Dendritic cell treated with granulocyte-macrophage colony-stimulating factor and Interleukin-4, amounts not matched to agents 40 ng/mL and 50 ng/mL, for 4 days (primary cell): ENCODE measurements at regions not wholly inside any gene's neighbourhood (a gene's known extent, or its start where the extent isn't known, plus 50 kb on each side); places are given as distances from the start of the nearest gene placed in this dataset.

Experiments used
- H3K27ac Mint-ChIP-seq: one replicate; pipeline ENCODE4 v1.8.0; 2022; ENCODE audit warnings: mild to moderate bottlenecking, mixed read lengths
- H3K27me3 Mint-ChIP-seq: one replicate; pipeline ENCODE4 v1.8.0; 2022; ENCODE audit warnings: mild to moderate bottlenecking, mixed read lengths
- H3K36me3 Mint-ChIP-seq: one replicate; pipeline ENCODE4 v1.8.0; 2022; ENCODE audit warnings: low read depth, mixed read lengths
- H3K4me1 Mint-ChIP-seq: one replicate; pipeline ENCODE4 v1.8.0; 2022; ENCODE audit warnings: low read depth, mixed read lengths
- H3K4me3 Mint-ChIP-seq: one replicate; pipeline ENCODE4 v1.8.0; 2022; ENCODE audit warnings: mild to moderate bottlenecking, moderate library complexity, mixed read lengths
- H3K9me3 Mint-ChIP-seq: one replicate; pipeline ENCODE4 v1.8.0; 2022; ENCODE audit warnings: mixed read lengths
- intact Hi-C: fragments of 100-400 bp; cut with micrococcal nuclease; formaldehyde crosslinking; loops from one replicate; pipeline ENCODE4 v1.15.0; 2022

DNA sequence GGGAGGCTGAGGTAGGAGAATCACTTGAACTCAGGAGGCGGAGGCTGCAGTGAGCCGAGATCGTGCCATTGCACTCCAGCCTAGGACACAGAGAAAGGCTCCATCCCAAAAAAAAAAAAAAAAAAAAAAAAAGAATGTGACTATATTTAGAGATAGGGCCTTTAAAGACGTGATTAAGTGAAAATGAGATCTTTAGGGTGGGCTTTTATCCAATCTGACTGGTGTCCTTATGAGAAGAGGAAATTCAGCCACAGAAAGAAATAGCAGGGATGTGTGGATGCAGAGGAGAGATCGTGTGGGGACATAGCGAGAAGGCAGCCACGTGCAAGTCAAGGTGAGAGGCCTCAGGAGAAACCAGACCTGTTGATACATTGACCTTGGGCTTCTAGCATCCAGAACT is 69.9 kb upstream of the ACSL3 start:
- H3K4me1 Mint-ChIP-seq = peaks cover 51% of the 10 kb centered on the region
- no peak overlapping the region for H3K27ac Mint-ChIP-seq
- H3K9me3 Mint-ChIP-seq = no peaks in the 10 kb centered on the region
- H3K27me3 Mint-ChIP-seq = no peaks in the 10 kb centered on the region
- H3K36me3 Mint-ChIP-seq = no peaks in the 10 kb centered on the region
- no peak overlapping the region for H3K4me3 Mint-ChIP-seq
- intact Hi-C loops = loop anchor here (10.0 kb wide), 1 partner anchor 56 kb away; no protein-coding TSS in a partner anchor

DNA sequence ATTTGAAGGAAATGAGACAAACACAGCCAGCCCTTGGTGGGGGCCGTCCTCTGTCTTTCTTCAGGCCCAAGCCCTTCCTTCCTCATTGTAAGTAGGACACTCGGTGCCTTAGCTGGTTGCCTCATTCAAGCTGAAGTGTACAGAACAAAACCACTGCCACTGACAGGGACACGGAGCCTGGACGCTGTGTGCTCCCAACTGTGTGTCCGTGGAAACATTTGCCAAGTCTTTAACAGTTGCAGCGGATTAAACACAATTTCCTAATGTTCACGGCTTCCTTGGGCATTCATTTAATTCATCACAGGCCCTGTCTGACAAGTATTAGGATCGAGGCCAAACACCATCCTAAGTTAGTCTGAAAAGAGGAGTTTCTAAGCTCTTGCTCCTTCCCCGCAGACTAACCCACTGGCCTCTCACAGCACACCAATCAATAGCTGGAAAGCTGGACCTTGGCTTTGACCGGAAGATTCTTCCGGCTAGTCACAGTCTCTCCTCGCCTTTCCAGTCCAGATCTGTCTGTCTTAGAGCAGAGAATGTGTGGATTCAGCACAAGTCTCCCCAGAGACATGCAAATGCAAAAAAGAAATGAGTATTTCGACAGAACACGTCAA is 68.7 kb upstream of the ACSL3 start:
- no peaks in the 10 kb centered on the region for H3K36me3 Mint-ChIP-seq
- H3K4me1 Mint-ChIP-seq = peaks cover 62% of the 10 kb centered on the region
- no peaks in the 10 kb centered on the region for H3K27me3 Mint-ChIP-seq
- no peak overlapping the region for H3K4me3 Mint-ChIP-seq
- no peaks in the 10 kb centered on the region for H3K9me3 Mint-ChIP-seq
- peak overlapping the region; percentile 59 for H3K27ac Mint-ChIP-seq
- intact Hi-C loops = loop anchor here (10.0 kb wide), 1 partner anchor 57 kb away; no protein-coding TSS in a partner anchor

DNA sequence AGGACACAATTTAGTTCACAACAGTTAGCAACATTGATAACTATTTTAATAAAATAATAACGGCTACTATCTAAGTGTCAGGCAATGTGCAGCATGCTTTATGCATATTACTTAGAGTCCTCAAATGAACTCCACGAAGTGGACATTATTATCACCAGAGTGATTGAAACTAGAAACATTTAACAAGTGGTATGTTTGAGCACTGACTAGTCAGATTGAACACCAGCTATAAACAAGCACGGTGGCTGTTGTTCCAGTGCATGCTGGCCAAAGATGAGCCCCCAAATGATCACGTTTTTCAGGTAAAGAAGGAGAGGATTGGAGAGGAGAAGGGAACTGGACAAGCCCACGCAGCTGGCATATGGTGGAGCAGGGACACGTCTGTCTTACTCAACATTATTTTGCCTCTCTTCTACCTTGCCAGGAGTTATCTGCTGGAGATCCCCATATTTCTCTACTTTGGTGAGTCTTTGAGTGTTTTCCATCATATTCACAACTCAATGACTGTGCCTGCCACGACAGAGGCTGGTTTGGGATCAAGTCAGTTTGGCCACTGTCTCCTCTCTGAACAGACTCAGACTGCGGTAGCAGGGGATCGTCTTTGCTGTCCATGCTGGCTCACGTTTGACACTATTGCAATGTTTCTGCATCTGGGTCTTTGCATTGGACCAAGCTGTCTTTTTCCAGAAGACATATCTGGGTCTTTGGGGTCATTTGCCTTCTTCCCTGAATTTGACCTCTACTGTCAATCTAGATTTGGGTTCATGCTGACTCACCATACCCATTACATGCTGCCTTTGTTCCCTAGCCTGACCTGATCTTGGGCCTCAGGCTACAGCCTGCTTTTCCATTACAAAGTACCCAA is 66.0 kb upstream of the ACSL3 start:
- no peaks in the 10 kb centered on the region for H3K36me3 Mint-ChIP-seq
- intact Hi-C loops = loop anchor here (5.0 to 10.0 kb wide), 3 partner anchors 60 to 107 kb away; partner anchors contain the start of gene ACSL3
- peak overlapping the region; percentile 36 for H3K27ac Mint-ChIP-seq
- H3K27me3 Mint-ChIP-seq = no peaks in the 10 kb centered on the region
- H3K9me3 Mint-ChIP-seq = no peaks in the 10 kb centered on the region
- H3K4me3 Mint-ChIP-seq = no peak overlapping the region
- peaks cover 69% of the 10 kb centered on the region for H3K4me1 Mint-ChIP-seq

DNA sequence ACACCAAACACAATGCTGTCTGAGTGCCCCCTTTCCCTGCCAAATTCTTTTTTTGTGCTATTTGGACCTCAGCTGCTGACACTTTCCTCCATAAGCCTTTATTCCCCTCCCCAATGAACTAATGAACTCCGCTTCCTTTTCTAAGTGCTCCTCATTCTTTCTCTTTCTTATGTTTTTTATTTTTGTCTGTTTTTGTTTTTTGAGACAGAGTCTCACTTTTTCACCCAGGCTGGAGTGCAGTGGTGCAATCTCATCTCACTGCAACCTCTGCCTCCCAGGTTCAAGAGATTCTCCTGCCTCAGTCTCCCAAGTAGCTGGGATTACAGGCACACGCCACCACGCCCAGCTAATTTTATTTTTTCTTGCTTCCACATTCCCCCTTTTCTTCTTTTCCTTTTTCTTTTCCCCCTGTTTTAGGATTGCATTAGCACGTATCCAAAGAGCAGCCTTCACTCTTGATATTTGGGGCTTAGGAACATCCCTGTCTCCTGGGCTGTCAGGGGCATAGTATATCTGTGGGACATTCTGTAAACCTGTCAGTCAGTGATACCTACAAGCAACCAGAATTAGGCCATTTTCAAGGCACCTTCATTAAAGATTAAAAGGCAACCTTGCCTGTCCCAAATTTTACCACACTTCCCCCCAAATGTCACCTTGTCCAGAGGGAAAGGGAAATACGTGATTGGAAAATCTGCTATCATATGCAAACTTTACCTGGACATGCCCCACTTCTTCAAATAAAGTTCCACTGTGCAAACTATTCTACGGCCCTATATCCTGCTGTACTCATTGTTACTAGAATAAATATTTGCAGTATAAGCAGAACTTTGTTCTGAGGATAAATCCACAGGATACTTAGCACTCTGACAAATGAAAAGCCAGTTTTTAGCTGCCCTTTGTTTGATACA is 65.1 kb upstream of the ACSL3 start:
- Mint-ChIP-seq H3K36me3 (no peaks in the 10 kb centered on the region), H3K4me1 (peaks cover 62% of the 10 kb centered on the region), H3K27ac (peak overlapping the region; percentile 80), H3K4me3 (no peak overlapping the region), H3K27me3 (no peaks in the 10 kb centered on the region), H3K9me3 (no peaks in the 10 kb centered on the region)
- intact Hi-C loops = loop anchor here (5.0 to 10.0 kb wide), 3 partner anchors 61 to 107 kb away; partner anchors contain the start of gene ACSL3

DNA sequence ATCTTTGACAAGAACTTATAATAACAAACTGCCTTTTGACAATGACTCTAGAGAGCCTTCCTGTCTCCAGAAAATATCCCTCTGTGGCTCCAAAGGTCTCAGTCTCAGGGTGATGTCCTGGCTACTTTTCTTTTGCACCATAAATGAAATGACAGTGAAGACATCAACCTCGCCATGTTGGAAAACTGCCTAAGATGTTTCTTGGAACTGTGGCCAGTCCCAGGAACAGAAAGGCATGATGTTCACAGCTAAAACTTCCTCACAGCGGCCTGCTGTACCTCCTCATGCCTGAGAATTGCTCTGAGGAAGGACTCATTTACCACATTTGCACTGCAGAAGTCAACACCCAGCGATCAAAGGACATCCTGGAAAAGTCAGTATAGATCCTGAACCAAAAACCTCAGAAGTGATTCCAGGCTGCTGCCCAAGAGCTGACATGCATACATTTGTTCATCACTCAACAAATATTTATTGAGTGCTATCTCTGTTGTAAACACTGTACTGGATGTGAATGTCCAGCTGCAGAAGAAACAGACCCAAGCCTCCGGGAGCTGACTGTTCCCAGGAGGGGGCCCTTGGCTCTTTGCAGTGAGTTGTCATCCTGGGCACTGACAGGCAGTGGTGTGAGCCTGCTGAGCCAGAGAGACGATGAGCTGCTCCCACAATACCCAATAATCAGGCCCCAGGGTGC is 64.3 kb upstream of the ACSL3 start:
- intact Hi-C loops = loop anchor here (5.0 to 10.0 kb wide), 3 partner anchors 62 to 106 kb away; partner anchors contain the start of gene ACSL3

DNA sequence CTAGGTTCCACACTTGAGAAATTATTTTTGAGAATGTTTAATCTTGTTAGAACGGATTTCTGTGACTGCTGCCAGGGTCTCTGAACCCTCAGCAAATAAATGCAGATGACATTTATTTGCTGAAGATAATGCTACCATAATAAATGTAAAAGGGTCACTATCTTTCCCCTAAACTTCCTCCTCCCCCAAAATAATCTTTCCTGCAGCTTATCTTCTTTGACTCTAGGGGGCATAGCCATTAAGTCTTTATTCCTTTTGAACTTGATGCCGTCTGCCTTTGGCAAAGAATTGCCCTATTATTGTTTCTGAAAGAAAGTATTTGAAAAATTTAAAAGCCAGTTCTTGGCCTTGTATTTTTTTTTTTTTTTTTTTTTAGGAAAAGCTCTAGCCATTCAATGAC is 63.6 kb upstream of the ACSL3 start:
- H3K36me3 Mint-ChIP-seq = no peaks in the 10 kb centered on the region
- peak overlapping the region; percentile 80 for H3K27ac Mint-ChIP-seq
- no peak overlapping the region for H3K4me3 Mint-ChIP-seq
- no peaks in the 10 kb centered on the region for H3K9me3 Mint-ChIP-seq
- peaks cover 52% of the 10 kb centered on the region for H3K4me1 Mint-ChIP-seq
- intact Hi-C loops = loop anchor here (5.0 to 10.0 kb wide), 3 partner anchors 62 to 105 kb away; partner anchors contain the start of gene ACSL3
- no peaks in the 10 kb centered on the region for H3K27me3 Mint-ChIP-seq

More for the DNA sequence above, 64.3 kb upstream of the ACSL3 start:
- no peaks in the 10 kb centered on the region for H3K9me3 Mint-ChIP-seq
- H3K4me1 Mint-ChIP-seq = peaks cover 56% of the 10 kb centered on the region
- H3K4me3 Mint-ChIP-seq = no peak overlapping the region
- peak overlapping the region; percentile 80 for H3K27ac Mint-ChIP-seq
- no peaks in the 10 kb centered on the region for H3K27me3 Mint-ChIP-seq
- no peaks in the 10 kb centered on the region for H3K36me3 Mint-ChIP-seq

DNA sequence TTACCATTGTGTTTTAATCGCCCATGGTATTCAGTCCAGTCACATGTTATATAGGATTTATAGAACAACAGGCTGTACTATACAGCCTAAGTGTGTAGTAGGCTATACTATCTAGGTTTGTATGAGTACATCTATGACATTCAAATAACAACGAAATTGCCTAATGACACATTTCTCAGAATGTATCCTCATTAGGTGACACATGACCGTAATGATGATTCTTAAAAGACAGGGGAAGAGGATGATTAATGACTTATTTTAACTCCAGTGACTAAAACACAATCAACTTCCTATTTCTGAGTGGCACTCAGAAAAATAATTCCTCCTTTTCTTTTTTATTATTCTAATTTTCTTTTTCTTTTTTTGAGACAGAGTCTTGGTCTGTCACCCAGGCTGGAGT is 63.0 kb upstream of the ACSL3 start:
- no peaks in the 10 kb centered on the region for H3K27me3 Mint-ChIP-seq
- peaks cover 46% of the 10 kb centered on the region for H3K4me1 Mint-ChIP-seq
- no peak overlapping the region for H3K4me3 Mint-ChIP-seq
- intact Hi-C loops = loop anchor here (5.0 to 10.0 kb wide), 3 partner anchors 63 to 104 kb away; partner anchors contain the start of gene ACSL3
- no peaks in the 10 kb centered on the region for H3K9me3 Mint-ChIP-seq
- peak overlapping the region; percentile 80 for H3K27ac Mint-ChIP-seq
- no peaks in the 10 kb centered on the region for H3K36me3 Mint-ChIP-seq

DNA sequence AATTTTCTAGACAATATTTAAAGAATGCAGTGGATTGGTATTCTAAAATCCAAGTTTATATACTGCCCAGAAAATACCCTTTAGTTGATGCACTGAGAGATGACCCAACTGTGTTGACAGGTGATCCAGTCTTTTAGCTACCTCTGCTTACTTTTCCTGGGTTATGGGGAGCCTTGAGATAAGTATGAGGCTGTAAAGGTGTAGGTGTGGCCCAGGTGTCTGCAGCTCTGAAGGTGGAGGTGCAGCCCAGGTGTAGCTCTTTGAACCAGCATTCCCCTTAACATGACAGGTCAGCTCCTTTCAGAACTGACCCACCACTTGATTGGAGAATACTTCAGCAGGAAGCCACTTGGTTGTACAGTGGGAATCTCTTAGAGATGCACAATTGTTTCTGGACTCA is 62.3 kb upstream of the ACSL3 start:
- Mint-ChIP-seq H3K9me3 (no peaks in the 10 kb centered on the region), H3K4me1 (peaks cover 44% of the 10 kb centered on the region), H3K27me3 (no peaks in the 10 kb centered on the region), H3K36me3 (no peaks in the 10 kb centered on the region), H3K4me3 (no peak overlapping the region), H3K27ac (peak overlapping the region; percentile 80)
- intact Hi-C loops = loop anchor here (5.0 to 10.0 kb wide), 3 partner anchors 64 to 104 kb away; partner anchors contain the start of gene ACSL3

DNA sequence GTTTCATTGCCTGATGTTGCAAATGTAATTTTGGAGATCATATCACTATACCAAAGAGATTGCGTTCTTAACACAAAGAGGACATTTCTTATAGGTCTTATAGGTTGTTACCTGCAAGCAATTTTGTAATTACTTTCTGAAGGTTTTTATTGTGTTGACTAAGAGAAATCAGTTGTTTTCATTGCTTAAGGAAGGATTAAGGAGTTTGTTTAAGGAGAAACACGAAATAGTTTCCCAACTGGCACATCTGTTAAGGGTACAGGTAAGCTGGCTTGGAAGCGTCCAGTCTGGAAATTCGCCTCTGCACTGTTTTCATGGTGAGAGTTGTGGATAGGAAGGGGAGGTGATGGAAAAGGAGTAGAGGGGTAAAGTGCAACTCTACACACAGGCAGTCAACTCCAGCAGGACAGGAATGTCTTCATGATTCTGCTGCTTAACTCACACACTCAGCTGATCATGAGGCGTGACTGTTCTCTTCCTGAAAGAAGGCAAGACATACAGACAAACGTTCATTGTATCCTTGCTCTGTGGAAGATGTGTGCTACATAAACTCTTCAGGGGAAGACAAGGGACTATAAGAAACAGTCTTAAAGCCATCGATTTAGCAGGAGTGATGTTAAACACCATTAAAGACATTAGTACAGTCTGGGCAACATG is 61.4 kb upstream of the ACSL3 start:
- no peaks in the 10 kb centered on the region for H3K27me3 Mint-ChIP-seq
- intact Hi-C loops = loop anchor here (5.0 to 10.0 kb wide), 3 partner anchors 63 to 103 kb away; partner anchors contain the start of gene ACSL3
- no peak overlapping the region for H3K4me3 Mint-ChIP-seq
- H3K27ac Mint-ChIP-seq = peak overlapping the region; percentile 23
- H3K4me1 Mint-ChIP-seq = peaks cover 44% of the 10 kb centered on the region
- no peaks in the 10 kb centered on the region for H3K9me3 Mint-ChIP-seq
- no peaks in the 10 kb centered on the region for H3K36me3 Mint-ChIP-seq

DNA sequence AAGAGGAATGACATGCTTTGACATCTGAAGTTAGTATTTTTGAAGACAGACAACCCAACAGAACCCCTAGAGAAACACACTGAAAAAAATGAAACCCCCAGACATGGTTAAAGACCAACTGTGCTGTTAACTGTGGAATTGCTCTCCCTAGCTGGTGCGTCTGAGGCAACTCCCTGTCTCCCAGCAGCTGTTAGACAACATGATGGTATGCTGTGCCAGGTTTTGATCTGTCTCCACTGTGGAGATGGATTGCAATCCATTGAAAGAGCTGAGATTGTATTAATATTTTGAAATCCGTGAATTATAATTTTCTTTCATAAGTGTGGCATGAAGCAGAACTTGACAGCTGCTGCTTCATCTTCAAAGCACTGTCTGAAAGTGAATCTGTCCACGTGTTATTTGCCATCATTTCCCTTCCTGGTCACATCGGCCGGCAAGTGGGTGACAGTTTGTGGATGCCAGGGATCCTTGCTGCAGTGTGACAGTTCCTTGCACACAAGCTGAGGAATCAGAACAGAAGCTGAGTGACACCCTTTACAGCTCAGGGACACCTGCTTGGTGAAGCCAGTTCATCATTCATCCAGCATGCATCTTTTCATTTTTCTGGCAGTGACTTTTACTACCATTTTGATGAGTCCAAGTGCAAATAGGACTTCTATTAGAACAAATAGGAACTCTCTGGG is 58.2 kb upstream of the ACSL3 start:
- Mint-ChIP-seq H3K4me3 (no peak overlapping the region), H3K27me3 (no peaks in the 10 kb centered on the region), H3K4me1 (peaks cover 36% of the 10 kb centered on the region), H3K36me3 (no peaks in the 10 kb centered on the region), H3K27ac (no peak overlapping the region), H3K9me3 (no peaks in the 10 kb centered on the region)
- intact Hi-C loops = no loop called here

DNA sequence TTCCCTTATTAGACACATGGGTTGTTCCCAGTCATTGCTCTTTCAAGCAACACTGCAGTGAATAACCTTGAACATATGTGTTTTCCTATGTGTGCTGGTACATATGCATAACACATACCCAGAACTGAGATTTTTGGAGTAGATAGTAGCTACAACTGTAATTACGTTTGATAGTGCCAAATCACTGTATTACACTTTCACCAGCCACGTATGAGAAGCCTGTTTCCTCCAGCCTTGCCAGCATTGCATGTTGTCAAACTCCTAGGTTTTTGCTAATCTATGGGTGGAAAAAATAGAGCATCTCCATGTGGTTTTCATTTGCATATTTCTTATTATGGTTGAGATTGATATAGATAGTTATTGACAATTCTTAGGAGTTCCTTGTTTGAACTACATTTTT is 56.5 kb upstream of the ACSL3 start:
- no peak overlapping the region for H3K4me3 Mint-ChIP-seq
- intact Hi-C loops = no loop called here
- no peak overlapping the region for H3K27ac Mint-ChIP-seq
- no peaks in the 10 kb centered on the region for H3K27me3 Mint-ChIP-seq
- peaks cover 25% of the 10 kb centered on the region for H3K4me1 Mint-ChIP-seq
- H3K9me3 Mint-ChIP-seq = no peaks in the 10 kb centered on the region
- no peaks in the 10 kb centered on the region for H3K36me3 Mint-ChIP-seq
